ENCODE measurements at regions not wholly inside any gene's neighbourhood (a gene's known extent, or its start where the extent isn't known, plus 50 kb on each side); places are given as distances from the start of the nearest gene placed in this dataset.

- TF ChIP-seq POLR2A (IDR thresholded peaks at IDR 0.05; ENCODE audit: low read depth, low read length) (no peak), SPI1 (IDR thresholded peaks at IDR 0.05; ENCODE audit: low read depth, low read length) (no peak), POLR2AphosphoS5 (IDR thresholded peaks at IDR 0.05; ENCODE audit: low read depth, low read length) (no peak), TAF1 (IDR thresholded peaks at IDR 0.05; ENCODE audit: low read depth, low read length) (no peak)
These were observed 543.2 kb upstream of the API5 start for GRCh38 chr11:42768576-42768975.

Measured in GM12891 (cell line).